Osteocyte (in vitro differentiated cells): ENCODE measurements at regions not wholly inside any gene's neighbourhood (a gene's known extent, or its start where the extent isn't known, plus 50 kb on each side); places are given as distances from the start of the nearest gene placed in this dataset.

Experiments used
- DNase-seq: peaks from one replicate; pipeline ENCODE4 v3.0.0; 2021; ENCODE audit warnings: mixed read lengths; ENCODE audit not compliant: unreplicated experiment; ENCODE audit errors: extremely low spot score
- H3K27ac Mint-ChIP-seq: one replicate; pipeline ENCODE4 v1.8.0; 2021; ENCODE audit warnings: mild to moderate bottlenecking, mixed read lengths; ENCODE audit not compliant: unreplicated experiment
- H3K27me3 Mint-ChIP-seq: one replicate; pipeline ENCODE4 v1.8.0; 2021; ENCODE audit warnings: mixed read lengths; ENCODE audit not compliant: unreplicated experiment
- H3K36me3 Mint-ChIP-seq: one replicate; pipeline ENCODE4 v1.8.0; 2021; ENCODE audit warnings: mixed read lengths; ENCODE audit not compliant: unreplicated experiment
- H3K4me1 Mint-ChIP-seq: one replicate; pipeline ENCODE4 v1.8.0; 2021; ENCODE audit warnings: mixed read lengths; ENCODE audit not compliant: unreplicated experiment
- H3K4me3 Mint-ChIP-seq: one replicate; pipeline ENCODE4 v1.8.0; 2021; ENCODE audit warnings: mild to moderate bottlenecking, moderate library complexity, mixed read lengths; ENCODE audit not compliant: unreplicated experiment
- H3K9me3 Mint-ChIP-seq: one replicate; pipeline ENCODE4 v1.8.0; 2021; ENCODE audit warnings: mixed read lengths; ENCODE audit not compliant: unreplicated experiment
- CTCF ChIP-seq: fragments of 200-600 bp; sonication (generic); IDR thresholded peaks from 2 replicates; pipeline ENCODE4 v1.5.0; 2021; ENCODE audit warnings: antibody characterized with exemption, mild to moderate bottlenecking, moderate library complexity

GRCh38 chr6:167496707-167497106, 171.8 kb downstream of the TTLL2 start:
- peaks cover 6% of the 10 kb centered on the region for H3K27me3 Mint-ChIP-seq
- H3K27ac Mint-ChIP-seq: no peak overlapping the region

GRCh38 chr6:167497428-167498056, 172.7 kb downstream of the TTLL2 start:
- peaks cover 4% of the 10 kb centered on the region for H3K27me3 Mint-ChIP-seq
- peaks cover 22% of the 10 kb centered on the region for H3K4me1 Mint-ChIP-seq
- H3K9me3 Mint-ChIP-seq: no peaks in the 10 kb centered on the region
- no peaks in the 10 kb centered on the region for H3K36me3 Mint-ChIP-seq
- no peak for TF ChIP-seq CTCF
- H3K27ac Mint-ChIP-seq: no peak overlapping the region
- DNase-seq: no peak
- no peak overlapping the region for H3K4me3 Mint-ChIP-seq

More at GRCh38 chr6:167496707-167497106, 171.8 kb downstream of the TTLL2 start:
- TF ChIP-seq CTCF: no peak
- DNase-seq: no peak
- Mint-ChIP-seq H3K4me1 (peaks cover 22% of the 10 kb centered on the region), H3K36me3 (no peaks in the 10 kb centered on the region), H3K4me3 (no peak overlapping the region), H3K9me3 (no peaks in the 10 kb centered on the region)

- no peaks in the 10 kb centered on the region for H3K9me3 Mint-ChIP-seq
- peaks cover 22% of the 10 kb centered on the region for H3K4me1 Mint-ChIP-seq
- peaks cover 16% of the 10 kb centered on the region for H3K27me3 Mint-ChIP-seq
- H3K4me3 Mint-ChIP-seq: no peak overlapping the region
- no peak for TF ChIP-seq CTCF
- H3K27ac Mint-ChIP-seq: no peak overlapping the region
- DNase-seq: no peak
- H3K36me3 Mint-ChIP-seq: no peaks in the 10 kb centered on the region
These were observed 174.3 kb downstream of the TTLL2 start for GRCh38 chr6:167499161-167499660.

DNA sequence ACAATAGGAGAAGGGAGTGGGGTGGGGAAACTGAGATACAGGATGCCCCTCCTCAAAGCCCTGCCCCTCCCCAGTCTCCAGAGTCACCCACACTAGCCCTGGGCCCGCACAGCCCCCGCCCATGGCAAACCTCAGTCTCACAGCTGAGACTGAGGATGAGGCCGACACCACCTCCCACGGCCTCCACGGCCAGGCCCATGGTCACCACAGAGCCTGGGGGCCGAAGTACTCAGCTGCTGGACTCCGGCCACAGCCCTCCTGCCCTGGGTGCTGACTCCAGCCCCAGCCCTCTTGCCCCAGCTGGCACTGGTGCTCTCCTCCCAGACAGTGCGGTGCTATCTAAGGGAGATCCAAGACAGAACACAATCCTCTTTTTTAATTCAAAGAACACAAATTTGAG, 176.1 kb downstream of the TTLL2 start:
- H3K9me3 Mint-ChIP-seq: no peaks in the 10 kb centered on the region
- H3K4me3 Mint-ChIP-seq: no peak overlapping the region
- no peak for DNase-seq
- no peak for TF ChIP-seq CTCF
- peaks cover 16% of the 10 kb centered on the region for H3K27me3 Mint-ChIP-seq
- H3K27ac Mint-ChIP-seq: no peak overlapping the region
- no peaks in the 10 kb centered on the region for H3K36me3 Mint-ChIP-seq
- H3K4me1 Mint-ChIP-seq: peaks cover 16% of the 10 kb centered on the region

DNA sequence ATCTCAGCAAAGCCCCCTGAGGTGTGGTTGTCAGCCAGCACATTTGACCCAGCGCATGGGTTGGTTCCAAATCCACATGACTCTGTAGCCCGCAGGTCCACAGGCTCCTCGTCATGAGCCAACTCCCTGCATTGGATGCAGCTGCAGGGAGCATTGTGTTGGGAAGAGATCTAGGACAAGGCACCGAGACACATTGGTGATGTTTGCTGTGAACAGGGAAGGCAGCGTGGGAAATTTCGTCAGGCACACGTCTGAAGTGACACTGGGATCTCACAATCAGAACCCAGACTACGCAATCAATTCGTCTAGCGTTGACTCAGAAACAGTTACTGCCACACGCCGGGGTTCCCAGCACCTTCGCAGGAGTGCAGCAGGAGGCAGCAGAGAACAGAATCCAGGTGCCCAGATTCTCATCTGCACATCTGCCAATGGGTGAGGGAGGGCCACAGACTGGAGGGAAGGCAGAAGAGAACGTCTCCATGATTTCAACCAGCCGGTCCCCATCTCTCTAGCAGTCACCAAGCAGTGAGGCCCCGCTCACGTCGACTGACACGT, 177.0 kb downstream of the TTLL2 start:
- Mint-ChIP-seq H3K36me3 (no peaks in the 10 kb centered on the region), H3K4me3 (no peak overlapping the region), H3K9me3 (no peaks in the 10 kb centered on the region), H3K27ac (no peak overlapping the region), H3K27me3 (peaks cover 16% of the 10 kb centered on the region), H3K4me1 (peaks cover 9% of the 10 kb centered on the region)
- TF ChIP-seq CTCF: peak; percentile 31
- DNase-seq: no peak
